Activated CD8-positive, alpha-beta memory T cell treated with anti-CD3 and anti-CD28 coated beads for 24 hours (primary cell): ENCODE measurements at regions not wholly inside any gene's neighbourhood (a gene's known extent, or its start where the extent isn't known, plus 50 kb on each side); places are given as distances from the start of the nearest gene placed in this dataset.
"Not testable (repeated sequence)": the region's sequence is repeated elsewhere in the genome, so short reads cannot be mapped to it uniquely, and the experiment has no call there.

Experiments used
- DNase-seq: peaks from one replicate; pipeline ENCODE4 v3.0.0-alpha.2; 2020

DNA sequence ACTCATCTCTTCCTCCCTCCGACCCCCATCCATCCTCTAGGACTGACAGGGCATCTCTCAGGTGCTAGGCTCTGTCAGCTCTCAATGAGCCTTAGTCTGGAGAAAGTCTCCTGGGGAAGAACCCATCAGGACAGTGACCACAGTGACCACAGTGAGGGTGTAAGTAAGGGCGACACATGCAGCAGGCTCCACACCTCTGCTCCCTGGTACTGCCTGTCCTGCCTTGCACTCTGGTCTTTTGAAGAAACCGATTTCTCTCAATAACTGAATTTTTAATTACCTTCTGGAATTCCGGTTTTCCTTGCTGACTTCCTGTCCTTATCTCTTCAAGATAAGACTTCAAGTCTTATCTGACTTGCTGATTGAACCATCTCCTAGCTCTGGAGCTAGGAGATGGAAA lies 190.2 kb downstream of the ACTR3B start:
- no peak for DNase-seq

DNA sequence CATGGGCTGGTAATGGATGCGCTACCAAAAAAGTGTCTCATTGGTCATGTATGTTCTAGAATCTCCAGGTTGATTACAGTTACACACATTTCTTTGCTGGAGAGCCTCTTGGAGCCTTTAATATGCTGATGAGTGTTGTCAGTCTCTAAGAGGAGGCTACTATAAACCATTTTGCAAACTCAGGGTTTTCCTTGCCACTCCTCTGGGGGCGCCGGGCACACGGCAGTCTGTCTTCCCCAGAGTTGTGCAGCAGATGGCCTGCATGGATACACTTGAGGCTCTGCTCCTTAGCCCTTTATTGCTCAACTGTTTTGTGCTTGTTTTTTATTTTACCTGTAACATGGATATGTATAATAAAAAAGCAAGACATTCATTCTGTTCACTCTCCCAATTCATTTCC lies 196.5 kb downstream of the ACTR3B start:
- no peak for DNase-seq

DNA sequence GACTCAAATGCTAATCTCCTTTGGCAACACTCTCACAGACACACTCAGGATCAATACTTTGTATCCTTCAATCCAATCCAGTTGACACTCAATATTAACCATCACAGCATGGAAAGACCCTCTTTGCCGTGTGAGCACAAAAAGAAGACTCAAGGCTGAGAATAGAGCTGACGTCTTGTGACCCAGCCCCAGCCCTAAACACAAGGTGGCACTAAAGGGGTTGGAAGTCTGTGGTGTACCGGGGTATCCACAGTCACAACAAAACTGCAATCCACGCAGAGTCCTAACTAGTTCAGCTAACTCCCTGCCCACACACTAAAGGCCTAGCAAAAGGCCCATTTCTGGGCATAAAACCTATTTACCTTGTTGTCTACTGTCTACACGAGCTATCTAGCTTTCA lies 200.1 kb downstream of the ACTR3B start:
- no peak for DNase-seq

DNA sequence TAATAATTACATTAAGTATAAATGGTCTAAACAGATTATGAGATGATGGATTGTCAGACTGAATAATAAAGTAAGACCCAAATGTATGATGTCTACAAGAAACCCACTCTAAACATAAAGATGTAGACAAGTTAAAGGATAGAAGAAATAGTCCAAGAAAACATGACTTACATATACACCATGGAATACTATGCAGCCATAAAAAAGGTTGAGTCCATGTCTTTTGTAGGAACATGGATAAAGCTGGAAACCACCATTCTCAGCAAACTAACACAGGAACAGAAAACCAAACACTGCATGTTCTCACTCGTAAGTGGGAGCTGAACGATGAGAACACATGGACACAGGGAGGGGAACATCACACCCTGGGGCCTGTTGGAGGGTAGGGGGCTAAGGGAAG lies 202.2 kb downstream of the ACTR3B start:
- DNase-seq: not testable (repeated sequence)

DNA sequence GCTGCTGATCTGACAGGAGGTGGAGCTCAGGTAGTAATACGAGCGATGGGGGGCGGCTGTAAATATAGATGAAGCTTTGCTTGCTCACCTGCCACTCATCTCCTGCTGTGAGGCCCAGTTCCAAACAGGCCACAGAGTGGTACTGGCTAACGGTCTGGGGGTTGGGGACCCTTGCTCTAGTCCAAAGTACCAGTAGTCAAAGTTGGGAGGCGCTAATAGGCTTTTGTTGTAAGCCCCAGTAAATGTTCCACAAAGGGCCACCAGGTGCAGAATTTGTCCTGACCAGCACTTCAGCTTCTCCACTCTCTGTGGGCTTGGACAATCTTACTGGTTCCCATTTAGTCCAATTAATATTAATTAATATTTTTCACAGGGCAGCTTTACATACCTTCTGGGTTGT lies 206.6 kb downstream of the ACTR3B start:
- no peak for DNase-seq

DNA sequence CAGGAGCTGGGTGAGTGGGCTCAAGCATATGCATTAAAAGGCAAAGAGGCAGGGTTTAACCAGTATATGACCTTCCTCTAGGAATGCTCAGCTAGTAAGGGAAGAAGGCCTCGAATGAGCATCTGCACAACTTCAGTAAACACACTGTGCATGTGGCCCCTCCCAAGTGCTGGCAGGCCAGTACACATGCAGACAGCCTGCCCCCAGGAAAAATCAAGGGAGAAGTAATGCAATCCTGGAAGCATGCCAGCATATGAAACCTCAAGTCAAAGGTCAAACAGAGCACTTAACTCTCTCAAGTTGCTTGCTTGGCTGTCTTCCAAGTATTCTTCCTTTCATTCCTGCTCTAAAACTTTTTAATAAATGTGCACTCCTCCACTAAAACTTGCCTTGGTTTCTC lies 208.4 kb downstream of the ACTR3B start:
- DNase-seq: no peak

DNA sequence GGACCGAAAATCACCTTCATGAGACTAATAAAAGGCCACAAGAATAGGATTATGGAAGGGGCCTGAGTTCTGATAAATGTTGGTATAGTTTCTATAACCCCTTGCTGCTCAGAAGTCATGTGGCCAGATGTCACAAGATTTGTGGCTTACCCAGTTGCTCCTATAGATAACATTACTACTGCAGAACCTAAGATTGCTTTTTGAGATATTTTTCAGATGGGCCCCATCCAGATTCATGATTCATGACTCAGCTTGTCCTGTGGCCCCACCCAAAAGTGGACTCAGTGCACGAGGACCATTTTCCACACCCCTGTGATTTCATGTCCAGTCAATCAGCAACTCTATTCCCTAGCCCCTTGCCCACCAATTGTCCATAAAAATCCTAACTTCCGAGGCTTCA lies 209.0 kb downstream of the ACTR3B start:
- DNase-seq: no peak

DNA sequence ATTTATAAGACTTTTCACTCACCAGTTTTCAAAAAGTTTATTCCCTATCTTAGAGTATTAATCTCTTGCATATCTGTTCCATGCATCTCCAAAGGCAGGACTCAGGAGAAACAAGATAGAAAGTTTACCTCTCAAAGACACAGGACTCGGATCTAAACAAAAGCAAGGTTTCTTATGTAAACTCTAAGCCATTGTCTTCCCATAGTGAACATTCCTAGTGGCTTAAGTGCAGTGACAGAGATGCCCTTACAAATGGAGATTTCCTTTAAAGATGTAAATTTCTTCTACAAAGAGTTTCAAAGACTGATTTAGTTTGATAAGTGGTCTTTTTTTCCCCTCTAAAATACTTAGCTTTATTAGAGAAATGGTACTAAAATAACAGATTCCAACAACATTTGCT lies 209.8 kb downstream of the ACTR3B start:
- DNase-seq: no peak

DNA sequence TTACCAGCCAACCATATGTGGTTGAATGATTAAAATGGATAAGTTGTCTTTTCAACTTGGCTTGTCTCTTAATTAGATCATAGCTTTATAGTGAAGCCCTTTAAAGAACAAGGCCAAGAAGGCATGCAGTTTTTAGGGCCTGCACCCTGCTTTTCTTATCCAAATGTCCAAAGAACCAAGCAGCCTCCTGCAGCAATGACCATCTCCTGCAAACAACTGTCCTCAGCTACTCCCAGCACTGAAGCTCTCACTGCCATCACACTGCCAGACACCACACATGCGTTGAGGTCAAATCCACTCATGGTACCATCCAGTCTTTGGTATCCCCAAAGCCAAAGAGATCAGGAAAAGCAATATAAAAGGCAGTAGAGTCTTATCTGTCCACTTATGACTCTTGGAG lies 210.3 kb downstream of the ACTR3B start:
- no peak for DNase-seq

DNA sequence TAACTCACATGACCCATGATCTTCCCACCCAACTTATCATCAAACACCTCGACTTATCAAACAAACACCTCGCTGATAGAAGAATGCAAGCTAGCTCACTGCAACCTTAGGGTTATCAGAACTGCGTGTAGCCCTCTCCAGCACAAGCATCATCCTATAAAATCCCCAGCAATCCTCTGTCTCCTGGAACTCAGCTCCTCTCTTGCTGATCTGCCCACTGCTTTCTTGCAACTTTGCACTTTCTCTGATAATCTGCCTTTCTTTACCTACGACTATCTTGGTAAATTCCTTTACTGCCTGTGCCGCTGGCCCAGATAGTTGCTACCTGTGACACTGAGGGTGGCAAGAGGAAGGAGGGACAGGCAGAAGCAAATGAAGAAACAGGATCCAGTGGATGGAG lies 210.9 kb downstream of the ACTR3B start:
- no peak for DNase-seq

DNA sequence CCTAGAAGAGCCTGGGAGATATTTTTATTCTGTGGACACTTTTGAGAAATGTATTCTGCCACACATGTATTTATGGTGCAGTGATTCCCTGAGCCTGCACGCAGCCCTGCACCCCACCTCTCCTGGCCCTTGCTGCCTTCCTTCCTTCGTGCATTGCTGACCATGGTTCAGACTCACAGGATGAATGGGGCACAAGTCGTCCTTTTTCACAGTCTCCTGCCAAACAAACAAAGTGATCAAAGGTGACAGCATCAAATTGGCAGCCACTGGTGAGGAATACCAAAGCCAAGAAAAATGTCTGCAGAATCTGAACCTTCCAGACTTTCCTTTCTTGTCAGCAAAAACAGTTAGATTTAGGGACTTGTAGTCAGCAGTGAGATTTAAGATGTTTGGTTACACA lies 215.0 kb downstream of the ACTR3B start:
- DNase-seq: no peak

DNA sequence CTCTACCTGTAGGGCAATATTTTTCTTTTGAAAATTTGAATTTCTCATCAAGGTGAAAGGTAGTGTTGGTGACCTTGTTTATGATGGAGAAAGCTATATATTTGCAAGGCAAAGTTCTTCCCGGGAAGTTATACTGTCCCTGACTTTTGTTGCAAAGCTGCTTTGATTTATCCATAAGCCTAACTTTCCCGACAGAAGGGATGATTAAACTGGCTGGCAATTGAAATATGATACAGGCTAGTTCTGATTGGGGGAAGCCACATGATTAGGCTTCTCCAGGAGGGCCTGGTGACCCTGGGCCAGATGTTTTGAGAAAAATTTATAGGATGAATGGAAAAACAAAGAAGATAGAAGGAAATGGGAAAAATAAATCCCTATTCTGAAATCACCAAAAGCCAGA lies 215.5 kb downstream of the ACTR3B start:
- no peak for DNase-seq

DNA sequence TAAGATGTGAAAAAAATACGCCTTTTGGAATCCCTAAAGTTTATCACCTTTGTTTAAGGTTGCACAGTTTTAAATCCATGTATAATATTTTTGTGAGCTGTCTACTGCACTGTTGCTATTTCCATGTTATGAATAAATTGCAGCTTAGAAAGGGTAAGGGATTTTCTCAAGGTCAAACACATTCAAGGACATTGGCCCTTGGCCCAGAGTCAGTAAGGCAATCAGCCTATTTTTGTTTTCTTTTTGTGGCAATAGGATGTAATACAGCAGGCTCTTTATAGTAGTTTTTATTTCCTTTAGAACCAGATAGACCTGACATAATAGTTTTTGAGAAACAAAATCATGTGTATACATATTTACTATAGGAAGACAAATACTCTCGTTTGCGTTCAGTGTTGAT lies 219.8 kb downstream of the ACTR3B start:
- no peak for DNase-seq

DNA sequence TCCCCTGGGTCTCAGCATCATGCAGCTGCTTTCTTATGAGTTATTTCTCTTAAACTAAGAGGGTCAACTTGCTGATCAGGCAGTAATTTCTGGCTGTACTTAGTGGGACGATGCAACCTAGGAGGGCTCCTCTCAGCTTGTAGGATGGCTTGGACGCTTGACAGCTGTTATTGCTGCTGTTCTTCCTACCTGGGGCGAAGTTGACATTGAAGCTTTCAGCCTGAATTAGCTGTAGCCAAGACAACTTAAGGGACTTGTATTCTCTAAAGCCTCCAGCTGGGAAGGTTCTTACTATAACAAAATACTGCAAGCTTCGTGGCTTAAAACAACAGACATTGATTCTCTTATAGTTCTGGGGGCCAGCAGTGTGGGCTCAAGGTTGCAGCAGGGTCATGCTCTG lies 224.9 kb downstream of the ACTR3B start:
- DNase-seq: no peak

DNA sequence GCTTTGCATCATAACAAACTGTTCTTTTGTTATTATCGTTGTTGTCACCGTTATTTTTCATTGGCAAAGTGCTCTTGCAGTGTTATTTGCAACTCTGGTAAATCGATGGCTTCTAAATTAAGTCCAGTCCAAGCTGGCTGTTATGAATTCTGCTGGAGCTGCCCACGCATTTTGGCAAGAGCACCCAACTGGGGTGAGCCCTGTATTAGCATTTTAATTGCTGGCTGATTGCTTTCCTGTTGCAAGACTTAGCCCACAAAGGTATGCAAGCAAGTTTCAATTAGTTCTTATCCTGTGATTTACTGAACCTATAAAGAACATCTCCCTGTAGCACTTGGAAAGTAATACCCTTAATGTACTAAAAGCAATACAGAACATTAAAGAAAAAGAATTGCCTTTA lies 226.8 kb downstream of the ACTR3B start:
- DNase-seq: no peak

DNA sequence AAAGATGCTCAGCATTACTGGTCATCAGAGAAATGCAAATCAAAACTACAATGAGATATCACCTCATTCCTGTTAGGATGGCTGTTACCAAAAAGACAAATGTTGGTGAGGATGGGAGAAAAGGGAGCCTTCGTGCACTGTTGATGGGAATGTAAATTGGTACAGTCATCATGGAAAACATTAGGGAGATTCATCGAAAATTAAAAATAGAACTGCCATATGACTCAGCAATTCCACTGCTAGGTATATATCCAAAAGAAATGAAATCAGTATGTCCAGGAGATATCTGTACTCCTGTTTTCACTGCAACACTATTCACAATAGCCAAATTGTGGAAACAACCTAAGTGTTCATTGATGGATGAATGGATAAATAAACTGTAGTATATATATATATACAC lies 228.1 kb downstream of the ACTR3B start:
- DNase-seq: no peak

DNA sequence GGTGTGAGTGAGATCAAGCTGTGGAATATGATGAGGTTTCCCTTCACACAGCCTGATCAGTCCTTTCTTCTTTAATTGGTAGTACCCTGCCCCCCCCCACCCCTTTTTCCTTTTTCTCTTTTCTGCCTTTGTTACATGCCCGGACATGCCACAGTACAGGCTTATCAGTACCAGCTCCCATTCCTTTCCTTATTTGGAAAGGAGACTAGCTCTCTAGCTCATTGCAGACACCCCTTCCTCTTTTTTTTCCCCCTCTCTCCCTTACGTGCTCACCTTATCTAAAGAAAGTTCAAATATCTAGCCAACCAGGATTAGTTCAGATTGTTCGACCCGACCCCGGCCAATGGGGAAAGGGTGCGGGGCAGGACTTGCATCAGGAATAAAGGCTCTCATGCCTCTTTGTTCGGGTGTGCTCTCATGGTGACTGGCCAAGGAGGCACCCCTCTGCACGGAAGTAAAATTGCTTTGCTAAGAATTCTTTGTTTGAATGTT lies 230.4 kb downstream of the ACTR3B start:
- no peak for DNase-seq

DNA sequence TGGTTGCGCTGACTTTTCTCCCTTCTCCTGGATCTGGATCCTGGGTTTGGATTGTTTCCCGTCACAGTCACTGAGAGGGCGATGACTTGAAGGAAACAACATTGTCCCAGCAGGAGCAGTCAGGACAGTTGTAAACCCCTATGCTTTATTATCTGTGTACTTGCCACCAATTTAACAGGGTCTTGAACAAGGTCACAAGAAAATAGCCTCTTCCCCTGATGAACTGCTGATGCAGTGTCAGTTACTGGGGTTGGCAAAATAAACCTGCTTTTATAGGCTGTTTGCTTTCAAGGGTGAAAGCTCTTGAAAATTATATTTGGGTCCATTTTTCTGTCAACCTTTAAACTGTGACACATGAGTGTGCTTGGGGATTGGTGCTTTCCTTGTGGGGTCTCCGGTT lies 238.9 kb downstream of the ACTR3B start:
- no peak for DNase-seq

DNA sequence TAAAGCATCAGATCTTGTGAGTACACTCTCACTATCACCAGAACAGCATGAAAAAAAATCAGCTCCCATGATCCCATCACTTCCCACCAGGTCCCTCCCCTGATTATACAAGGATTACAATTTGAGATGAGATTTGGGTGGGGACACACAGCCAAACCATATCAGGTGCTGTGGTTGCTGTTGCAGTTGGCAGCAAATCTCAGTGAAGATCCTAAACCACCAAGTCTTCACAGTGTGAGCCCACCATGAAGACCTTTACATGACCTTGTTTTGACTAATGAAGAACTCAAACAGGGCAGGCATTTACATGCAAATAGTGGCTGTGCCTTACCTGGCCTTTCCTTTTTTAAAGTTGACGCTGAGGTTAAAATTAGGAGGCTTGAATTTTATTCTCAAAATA lies 242.6 kb downstream of the ACTR3B start:
- DNase-seq: no peak

DNA sequence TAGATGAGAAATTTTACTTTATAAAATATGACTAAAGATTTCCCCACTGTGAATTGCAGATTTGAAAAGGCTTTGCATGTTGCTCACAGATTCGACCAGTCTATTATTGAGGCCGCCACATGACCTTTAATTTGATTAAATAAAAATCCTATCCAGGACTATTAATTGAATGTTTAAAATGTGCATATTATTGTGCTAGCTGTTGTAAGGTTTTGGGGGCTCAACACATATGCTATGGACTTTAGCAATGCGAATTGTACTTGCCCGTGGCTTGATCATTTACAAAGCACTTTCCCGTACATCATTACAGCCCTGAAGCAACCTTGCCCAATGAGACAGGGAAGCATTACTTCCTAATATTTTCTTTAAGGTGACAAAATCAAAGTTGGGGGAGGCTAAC lies 243.0 kb downstream of the ACTR3B start:
- no peak for DNase-seq

DNA sequence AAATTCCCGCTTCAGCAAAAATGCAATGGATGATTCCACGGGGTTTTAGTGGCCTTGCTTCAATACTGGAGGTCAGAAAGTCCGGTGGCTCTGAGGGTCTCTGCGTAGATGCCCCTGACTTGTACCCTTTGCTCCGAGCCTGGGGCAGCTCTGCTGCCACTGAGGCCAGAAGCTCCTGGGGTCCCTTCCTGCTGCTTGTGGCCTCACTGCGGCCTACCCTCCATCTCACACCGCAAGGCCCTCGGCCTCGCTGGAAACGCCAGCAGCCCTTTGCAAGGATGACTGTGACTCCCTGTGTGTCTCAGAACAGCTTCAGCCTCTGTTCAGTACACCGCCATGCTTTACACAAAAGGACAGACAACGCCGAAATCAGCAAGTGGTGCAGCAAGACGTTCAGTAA lies 244.8 kb downstream of the ACTR3B start:
- DNase-seq: no peak

DNA sequence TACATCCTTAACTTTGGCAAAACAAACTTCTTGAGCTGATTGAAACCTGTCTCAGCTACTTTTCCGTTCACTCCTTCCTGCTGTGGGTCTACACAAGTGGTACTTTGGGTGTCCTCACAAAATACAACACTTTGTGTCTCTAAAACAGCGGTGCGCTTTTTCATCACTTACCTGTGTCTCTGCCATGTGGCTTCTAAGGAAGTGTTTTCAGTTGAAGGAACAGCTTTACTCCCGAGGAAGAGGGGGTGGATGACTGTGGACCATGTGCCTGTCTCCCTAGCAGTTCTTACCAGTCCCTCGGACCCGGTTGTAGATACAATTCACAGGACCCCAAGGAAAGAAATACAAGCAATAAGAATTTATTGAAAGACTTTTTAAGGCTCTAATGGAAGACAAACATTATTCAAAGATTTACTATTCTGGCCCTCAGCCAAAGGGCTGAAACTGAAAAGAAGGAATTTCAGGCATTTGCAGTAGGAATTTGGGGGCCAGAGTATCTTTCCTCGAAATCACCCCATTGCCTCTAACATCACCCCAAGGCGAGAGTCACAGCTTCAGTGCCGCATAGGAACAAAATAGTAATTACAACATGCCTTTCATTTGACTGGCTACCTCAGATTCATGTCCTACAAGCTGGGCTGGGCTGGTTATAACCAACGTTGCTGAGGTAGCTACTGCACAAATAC lies 246.3 kb downstream of the ACTR3B start:
- no peak for DNase-seq

DNA sequence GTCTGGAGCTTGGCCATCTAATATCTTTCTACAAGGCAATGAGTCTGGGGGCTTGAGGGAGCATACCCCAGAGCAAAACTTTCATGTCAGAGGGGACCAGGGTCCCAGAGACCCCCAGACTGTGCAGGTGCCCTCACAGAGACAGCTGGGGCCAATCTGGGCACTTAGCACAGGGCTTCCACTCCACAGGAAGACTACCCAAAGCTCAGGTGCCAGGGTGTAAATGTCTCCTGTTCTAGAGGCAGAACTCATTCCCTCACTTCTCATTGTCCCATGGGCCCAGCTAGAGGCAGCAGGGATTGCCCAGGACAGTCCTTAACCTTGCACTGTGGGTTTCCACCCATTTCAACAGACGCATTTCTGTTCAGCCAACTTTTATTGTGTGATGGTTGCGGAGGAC lies 246.9 kb downstream of the ACTR3B start:
- DNase-seq: no peak

DNA sequence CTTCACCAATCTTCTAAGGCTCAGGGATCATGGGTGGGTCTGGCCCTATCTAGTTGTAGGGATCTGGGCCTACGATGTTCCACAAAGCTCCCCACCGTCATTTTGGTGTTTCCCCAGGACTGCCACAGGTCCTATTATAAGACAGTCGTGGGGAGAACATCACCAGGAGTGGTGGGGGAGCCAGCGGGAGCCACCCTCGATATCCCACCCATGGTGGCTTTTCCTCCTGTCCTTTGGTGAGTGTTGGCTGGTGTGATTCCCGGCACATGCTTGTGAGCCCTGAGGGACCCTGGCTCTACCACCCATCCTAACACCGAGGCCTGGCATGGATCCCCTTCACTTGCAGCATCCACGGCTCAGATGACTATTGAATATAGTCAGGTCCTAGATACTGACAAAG lies 247.4 kb downstream of the ACTR3B start:
- no peak for DNase-seq

DNA sequence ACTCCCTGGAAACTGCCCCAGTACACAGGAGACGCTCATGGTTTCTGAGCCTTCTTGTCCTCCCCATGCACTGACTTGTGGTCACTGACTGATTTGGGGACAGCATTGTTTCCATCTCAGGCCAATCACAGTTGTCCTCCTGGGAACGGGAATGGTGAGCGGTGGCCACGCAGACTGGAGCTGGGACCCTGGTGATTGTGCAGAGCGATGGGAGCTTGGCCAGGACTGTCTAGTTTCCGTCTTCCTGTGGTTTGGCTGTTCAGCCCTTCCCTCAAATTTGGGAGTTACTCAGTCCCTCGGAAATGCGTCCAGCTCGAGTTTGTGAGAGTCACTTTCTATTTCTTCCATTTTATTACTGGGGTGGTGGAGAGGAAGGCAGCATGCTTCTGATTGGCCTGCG lies 250.9 kb downstream of the ACTR3B start:
- DNase-seq: no peak

DNA sequence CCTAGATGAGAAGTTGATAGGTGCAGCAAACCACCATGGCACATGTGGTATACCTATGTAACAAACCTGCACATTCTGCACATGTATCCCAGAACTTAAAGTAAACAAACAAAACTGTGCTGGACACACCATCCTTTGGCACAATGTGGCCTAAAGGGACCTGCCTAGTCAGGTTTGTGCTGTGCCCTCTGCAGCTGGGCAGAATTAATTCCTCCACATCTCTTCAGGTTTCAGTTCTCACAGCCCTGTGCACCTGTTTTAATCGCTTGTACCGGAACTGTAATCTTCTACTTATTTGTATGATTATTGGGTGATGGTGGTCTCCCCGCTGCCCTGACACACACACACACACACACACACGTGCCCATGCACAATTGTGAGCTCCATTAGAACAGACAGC lies 252.7 kb downstream of the ACTR3B start:
- DNase-seq: no peak
